GM23248 (cell line): ENCODE measurements at regions not wholly inside any gene's neighbourhood (a gene's known extent, or its start where the extent isn't known, plus 50 kb on each side); places are given as distances from the start of the nearest gene placed in this dataset.

Experiments
- DNase-seq: peaks from one replicate; pipeline ENCODE4 v3.0.0-alpha.2; 2015
- H2AFZ ChIP-seq: fragments of 200-600 bp; sonication (generic); 2 replicates; pipeline ENCODE4 v1.6.1; 2016; ENCODE audit warnings: antibody characterized with exemption
- H3F3A ChIP-seq: fragments of 200-600 bp; sonication (generic); 2 replicates; pipeline ENCODE4 v1.6.1; 2016; ENCODE audit warnings: mild to moderate bottlenecking, antibody characterized with exemption, mixed run types; ENCODE audit not compliant: insufficient read depth
- H3K27ac ChIP-seq: fragments of 200-600 bp; sonication (generic); 2 replicates; pipeline ENCODE4 v1.5.1; 2016; ENCODE audit warnings: mild to moderate bottlenecking
- H3K27me3 ChIP-seq: fragments of 200-600 bp; sonication (generic); replicated peaks from 2 replicates; pipeline ENCODE4 v1.6.1; 2016; ENCODE audit warnings: mild to moderate bottlenecking; ENCODE audit not compliant: insufficient read depth
- H3K36me3 ChIP-seq: fragments of 200-600 bp; sonication (generic); 2 replicates; pipeline ENCODE4 v1.6.1; 2016; ENCODE audit warnings: low read depth, mild to moderate bottlenecking
- H3K4me1 ChIP-seq: fragments of 200-600 bp; sonication (generic); 2 replicates; pipeline ENCODE4 v1.6.1; 2016; ENCODE audit warnings: mild to moderate bottlenecking; ENCODE audit not compliant: insufficient read depth
- H3K4me2 ChIP-seq: fragments of 200-600 bp; sonication (generic); one replicate; pipeline ENCODE4 v1.6.1; 2016; ENCODE audit warnings: mild to moderate bottlenecking; ENCODE audit not compliant: unreplicated experiment
- H3K4me3 ChIP-seq: fragments of 200-600 bp; sonication (generic); 2 replicates; pipeline ENCODE4 v1.5.1; 2016; ENCODE audit warnings: mild to moderate bottlenecking
- H3K79me2 ChIP-seq: fragments of 200-600 bp; sonication (generic); 2 replicates; pipeline ENCODE4 v1.6.1; 2016; ENCODE audit warnings: mild to moderate bottlenecking; ENCODE audit not compliant: insufficient read depth
- H3K9ac ChIP-seq: fragments of 200-600 bp; sonication (generic); 2 replicates; pipeline ENCODE4 v1.6.1; 2016; ENCODE audit warnings: mild to moderate bottlenecking
- H3K9me2 ChIP-seq: fragments of 200-600 bp; sonication (generic); 2 replicates; pipeline ENCODE4 v1.6.1; 2016; ENCODE audit warnings: mixed run types, mild to moderate bottlenecking, moderate library complexity; ENCODE audit not compliant: insufficient read depth
- H3K9me3 ChIP-seq: fragments of 200-600 bp; sonication (generic); one replicate; pipeline ENCODE4 v1.6.1; 2017; ENCODE audit warnings: low read depth
- H4K20me1 ChIP-seq: fragments of 200-600 bp; sonication (generic); 2 replicates; pipeline ENCODE4 v1.6.0; 2016; ENCODE audit not compliant: insufficient read depth
- EZH2 ChIP-seq: fragments of 200-600 bp; sonication (generic); IDR thresholded peaks from 2 replicates; pipeline ENCODE4 v1.6.1; 2018; ENCODE audit warnings: antibody characterized with exemption, mild to moderate bottlenecking; ENCODE audit not compliant: insufficient read depth, poor library complexity, severe bottlenecking
- EZH2phosphoT487 ChIP-seq: fragments of 200-600 bp; sonication (generic); IDR thresholded peaks from 2 replicates; pipeline ENCODE4 v1.6.1; 2018; ENCODE audit warnings: antibody characterized with exemption, moderate library complexity, mild to moderate bottlenecking, low read depth; ENCODE audit not compliant: insufficient read depth
- WGBS, 2 experiments: methylation state at CpG; one replicate each; pipeline ENCODE4 v1.1.6; 2015 to 2017; ENCODE audit warnings: low lambda C conversion rate in 2 of 2, low coverage in 1 of 2; ENCODE audit errors: missing lambda C conversion rate in 2 of 2; 5-methylcytosine and 5-hydroxymethylcytosine counted together
- in situ Hi-C: fragments of 300-500 bp; cut with MboI; formaldehyde crosslinking; loops from 2 replicates; pipeline ENCODE4 v1.15.0; 2020

GRCh38 chr5:27788184-27788583 lies 749.8 kb upstream of the CDH9 start:
- no peak overlapping the region for H3K9ac ChIP-seq
- no peak for DNase-seq
- H3K9me2 ChIP-seq: no peaks in the 10 kb centered on the region
- no peak overlapping the region for H3K4me2 ChIP-seq
- no peaks in the 10 kb centered on the region for H4K20me1 ChIP-seq
- no peaks in the 10 kb centered on the region for H3K4me1 ChIP-seq
- H3K36me3 ChIP-seq: no peaks in the 10 kb centered on the region
- in situ Hi-C loops: no loop called here
- WGBS, 2 experiments: 19 to 26% methylated on average over 2 of the region's 2 CpGs
- H3K27me3 ChIP-seq: no peaks in the 10 kb centered on the region
- no peak overlapping the region for H3K27ac ChIP-seq
- no peak overlapping the region for H2AFZ ChIP-seq
- TF ChIP-seq EZH2 (no peak), EZH2phosphoT487 (no peak)
- H3K79me2 ChIP-seq: no peaks in the 10 kb centered on the region
- H3K4me3 ChIP-seq: no peak overlapping the region
- no peaks in the 10 kb centered on the region for H3F3A ChIP-seq
- H3K9me3 ChIP-seq: no peaks in the 10 kb centered on the region

GRCh38 chr5:27784317-27784716 lies 745.9 kb upstream of the CDH9 start:
- 5 to 16% methylated on average over 1 of the region's 1 CpG for WGBS, 2 experiments
- Histone ChIP-seq H3K36me3 (no peaks in the 10 kb centered on the region), H4K20me1 (no peaks in the 10 kb centered on the region), H3K4me1 (no peaks in the 10 kb centered on the region), H2AFZ (no peak overlapping the region), H3K9me2 (no peaks in the 10 kb centered on the region), H3K27me3 (no peaks in the 10 kb centered on the region), H3K9ac (no peak overlapping the region), H3K79me2 (no peaks in the 10 kb centered on the region), H3K9me3 (no peaks in the 10 kb centered on the region), H3F3A (no peaks in the 10 kb centered on the region), H3K4me2 (no peak overlapping the region), H3K27ac (no peak overlapping the region), H3K4me3 (no peak overlapping the region)
- no peak for DNase-seq
- TF ChIP-seq EZH2: no peak
- no peak for TF ChIP-seq EZH2phosphoT487
- in situ Hi-C loops: no loop called here

DNA sequence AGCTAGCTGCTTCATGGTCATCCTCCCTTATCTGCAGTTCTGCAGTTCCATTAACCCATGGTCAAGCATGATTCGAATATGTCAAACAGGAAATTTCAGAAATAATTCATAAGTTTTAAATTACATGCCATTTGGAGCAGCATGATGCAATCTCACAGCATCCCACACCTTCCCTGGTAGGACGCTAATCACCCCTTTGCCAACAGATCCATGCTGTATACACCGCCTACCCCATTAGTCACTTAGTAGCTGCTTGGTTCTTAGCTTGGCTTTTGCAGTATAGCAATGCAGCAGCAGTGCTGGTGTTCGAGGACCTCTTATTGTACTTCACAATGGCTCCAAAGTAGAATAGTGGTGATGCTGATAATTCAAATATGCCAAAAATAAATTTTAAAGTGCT lies 739.7 kb upstream of the CDH9 start:
- no peak for TF ChIP-seq EZH2
- TF ChIP-seq EZH2phosphoT487: no peak
- Histone ChIP-seq H3K4me1 (no peaks in the 10 kb centered on the region), H3K9me2 (no peaks in the 10 kb centered on the region), H3K79me2 (no peaks in the 10 kb centered on the region), H3K27me3 (no peaks in the 10 kb centered on the region), H3K4me2 (no peak overlapping the region), H2AFZ (no peak overlapping the region), H3F3A (no peaks in the 10 kb centered on the region), H3K9ac (no peak overlapping the region), H3K9me3 (peaks cover 6% of the 10 kb centered on the region), H3K27ac (no peak overlapping the region), H3K4me3 (no peak overlapping the region), H4K20me1 (no peaks in the 10 kb centered on the region), H3K36me3 (no peaks in the 10 kb centered on the region)
- no peak for DNase-seq
- WGBS, 2 experiments: 7 to 9% methylated on average over 4 of the region's 4 CpGs
- in situ Hi-C loops: no loop called here

- Histone ChIP-seq H3K27ac (no peak overlapping the region), H2AFZ (no peak overlapping the region), H3K27me3 (no peaks in the 10 kb centered on the region), H3K79me2 (no peaks in the 10 kb centered on the region), H3K4me3 (no peak overlapping the region), H4K20me1 (no peaks in the 10 kb centered on the region), H3F3A (no peaks in the 10 kb centered on the region), H3K4me1 (no peaks in the 10 kb centered on the region), H3K9me3 (peaks cover 6% of the 10 kb centered on the region), H3K9me2 (no peaks in the 10 kb centered on the region), H3K36me3 (no peaks in the 10 kb centered on the region), H3K4me2 (no peak overlapping the region), H3K9ac (no peak overlapping the region)
- DNase-seq: no peak
- in situ Hi-C loops: no loop called here
- TF ChIP-seq EZH2phosphoT487: no peak
- TF ChIP-seq EZH2: no peak
- WGBS, 2 experiments: 0 to 3% methylated on average over 1 of the region's 1 CpG
Measured at GRCh38 chr5:27773636-27774035, 735.2 kb upstream of the CDH9 start.

GRCh38 chr5:27773166-27773565 lies 734.8 kb upstream of the CDH9 start:
- Histone ChIP-seq H3K4me2 (no peak overlapping the region), H3K36me3 (no peaks in the 10 kb centered on the region), H3K9ac (no peak overlapping the region), H3K79me2 (no peaks in the 10 kb centered on the region), H3K9me2 (no peaks in the 10 kb centered on the region), H3K27me3 (no peaks in the 10 kb centered on the region), H3F3A (no peaks in the 10 kb centered on the region), H4K20me1 (no peaks in the 10 kb centered on the region), H3K4me3 (no peak overlapping the region), H3K4me1 (no peaks in the 10 kb centered on the region), H3K27ac (no peak overlapping the region), H3K9me3 (peaks cover 6% of the 10 kb centered on the region), H2AFZ (no peak overlapping the region)
- 11 to 16% methylated on average over 3 of the region's 3 CpGs for WGBS, 2 experiments
- in situ Hi-C loops: no loop called here
- no peak for DNase-seq
- TF ChIP-seq EZH2phosphoT487 (no peak), EZH2 (no peak)
